Astrocyte (in vitro differentiated cells and primary cell): ENCODE measurements at regions not wholly inside any gene's neighbourhood (a gene's known extent, or its start where the extent isn't known, plus 50 kb on each side); places are given as distances from the start of the nearest gene placed in this dataset.

Source experiments
- EZH2 ChIP-seq: IDR thresholded peaks from 2 replicates; pipeline ENCODE4 v1.6.1; 2012; ENCODE audit warnings: mild to moderate bottlenecking, low read length, inconsistent platforms; ENCODE audit not compliant: insufficient read depth
- TF ChIP-seq, protein P1 (sequence below): IDR thresholded peaks from 2 replicates; pipeline ENCODE4 v1.5.1; 2011; ENCODE audit warnings: low read depth, mild to moderate bottlenecking, inconsistent platforms, low read length, moderate library complexity; ENCODE audit not compliant: insufficient read depth

DNA sequence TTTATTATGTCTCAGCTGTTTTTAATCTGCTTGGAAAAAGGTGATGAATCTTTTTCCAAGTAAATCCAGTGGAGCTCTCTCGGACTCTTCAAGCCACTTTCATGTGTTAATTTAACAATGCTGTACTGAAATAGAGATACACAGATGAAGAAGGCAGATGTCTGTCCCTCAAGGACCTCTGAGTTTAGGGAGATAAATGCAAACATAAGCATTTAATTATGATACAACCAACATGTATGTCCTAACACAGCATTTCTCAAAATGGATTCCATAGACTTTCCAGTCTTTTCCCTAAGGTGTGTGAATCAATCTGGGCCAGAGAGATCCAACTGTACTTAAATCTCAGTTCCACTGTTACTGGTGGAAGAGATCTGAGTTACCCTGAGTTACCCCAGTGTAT lies 262.4 kb downstream of the RND3 start:
- TF ChIP-seq, protein P1, sequence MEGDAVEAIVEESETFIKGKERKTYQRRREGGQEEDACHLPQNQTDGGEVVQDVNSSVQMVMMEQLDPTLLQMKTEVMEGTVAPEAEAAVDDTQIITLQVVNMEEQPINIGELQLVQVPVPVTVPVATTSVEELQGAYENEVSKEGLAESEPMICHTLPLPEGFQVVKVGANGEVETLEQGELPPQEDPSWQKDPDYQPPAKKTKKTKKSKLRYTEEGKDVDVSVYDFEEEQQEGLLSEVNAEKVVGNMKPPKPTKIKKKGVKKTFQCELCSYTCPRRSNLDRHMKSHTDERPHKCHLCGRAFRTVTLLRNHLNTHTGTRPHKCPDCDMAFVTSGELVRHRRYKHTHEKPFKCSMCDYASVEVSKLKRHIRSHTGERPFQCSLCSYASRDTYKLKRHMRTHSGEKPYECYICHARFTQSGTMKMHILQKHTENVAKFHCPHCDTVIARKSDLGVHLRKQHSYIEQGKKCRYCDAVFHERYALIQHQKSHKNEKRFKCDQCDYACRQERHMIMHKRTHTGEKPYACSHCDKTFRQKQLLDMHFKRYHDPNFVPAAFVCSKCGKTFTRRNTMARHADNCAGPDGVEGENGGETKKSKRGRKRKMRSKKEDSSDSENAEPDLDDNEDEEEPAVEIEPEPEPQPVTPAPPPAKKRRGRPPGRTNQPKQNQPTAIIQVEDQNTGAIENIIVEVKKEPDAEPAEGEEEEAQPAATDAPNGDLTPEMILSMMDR: no peak
- TF ChIP-seq EZH2: no peak
